ENCODE measurements at regions not wholly inside any gene's neighbourhood (a gene's known extent, or its start where the extent isn't known, plus 50 kb on each side); places are given as distances from the start of the nearest gene placed in this dataset.

DNA sequence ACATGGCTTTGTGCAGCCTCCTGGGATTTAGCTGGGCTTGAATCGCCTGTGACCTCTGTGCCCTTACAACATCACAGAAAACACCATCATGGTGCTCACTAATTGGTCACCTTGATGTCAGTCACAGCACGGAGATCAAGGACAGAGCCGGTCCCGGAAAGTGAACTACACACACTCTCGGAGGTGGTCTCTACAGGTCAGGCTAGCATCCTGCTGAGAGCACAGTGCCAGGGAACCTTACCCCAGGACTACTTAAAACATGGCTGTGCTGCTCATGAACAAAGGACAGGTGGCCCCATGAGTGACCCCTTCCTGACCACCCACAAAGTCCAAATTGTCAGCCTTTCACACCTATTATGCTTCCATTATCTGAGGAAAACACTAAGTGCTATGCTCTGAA is 1782.1 kb upstream of the CELF4 start:
- TF ChIP-seq, protein P1, sequence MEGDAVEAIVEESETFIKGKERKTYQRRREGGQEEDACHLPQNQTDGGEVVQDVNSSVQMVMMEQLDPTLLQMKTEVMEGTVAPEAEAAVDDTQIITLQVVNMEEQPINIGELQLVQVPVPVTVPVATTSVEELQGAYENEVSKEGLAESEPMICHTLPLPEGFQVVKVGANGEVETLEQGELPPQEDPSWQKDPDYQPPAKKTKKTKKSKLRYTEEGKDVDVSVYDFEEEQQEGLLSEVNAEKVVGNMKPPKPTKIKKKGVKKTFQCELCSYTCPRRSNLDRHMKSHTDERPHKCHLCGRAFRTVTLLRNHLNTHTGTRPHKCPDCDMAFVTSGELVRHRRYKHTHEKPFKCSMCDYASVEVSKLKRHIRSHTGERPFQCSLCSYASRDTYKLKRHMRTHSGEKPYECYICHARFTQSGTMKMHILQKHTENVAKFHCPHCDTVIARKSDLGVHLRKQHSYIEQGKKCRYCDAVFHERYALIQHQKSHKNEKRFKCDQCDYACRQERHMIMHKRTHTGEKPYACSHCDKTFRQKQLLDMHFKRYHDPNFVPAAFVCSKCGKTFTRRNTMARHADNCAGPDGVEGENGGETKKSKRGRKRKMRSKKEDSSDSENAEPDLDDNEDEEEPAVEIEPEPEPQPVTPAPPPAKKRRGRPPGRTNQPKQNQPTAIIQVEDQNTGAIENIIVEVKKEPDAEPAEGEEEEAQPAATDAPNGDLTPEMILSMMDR (IDR thresholded peaks at IDR 0.05) = no peak
- TF ChIP-seq POLR2A (IDR thresholded peaks at IDR 0.05) = no peak
